ENCODE measurements at regions not wholly inside any gene's neighbourhood (a gene's known extent, or its start where the extent isn't known, plus 50 kb on each side); places are given as distances from the start of the nearest gene placed in this dataset.

- Mint-ChIP-seq H3K4me1 (ENCODE audit: low read depth) (no peaks in the 10 kb centered on the region), H3K27ac (no peak overlapping the region), H3K9me3 (no peaks in the 10 kb centered on the region), H3K36me3 (ENCODE audit: low read depth) (no peaks in the 10 kb centered on the region), H3K4me3 (no peak overlapping the region), H3K27me3 (no peaks in the 10 kb centered on the region)
- no peak for DNase-seq
Observed at GRCh38 chr10:128482052-128482451, 355.8 kb upstream of the MKI67 start.

- Mint-ChIP-seq H3K4me3 (no peak overlapping the region), H3K36me3 (ENCODE audit: low read depth) (no peaks in the 10 kb centered on the region), H3K27me3 (no peaks in the 10 kb centered on the region), H3K27ac (no peak overlapping the region), H3K9me3 (no peaks in the 10 kb centered on the region), H3K4me1 (ENCODE audit: low read depth) (no peaks in the 10 kb centered on the region)
- DNase-seq: no peak
Observed at GRCh38 chr10:128483216-128483615, 357.0 kb upstream of the MKI67 start.

- Mint-ChIP-seq H3K9me3 (no peaks in the 10 kb centered on the region), H3K36me3 (ENCODE audit: low read depth) (no peaks in the 10 kb centered on the region), H3K27me3 (no peaks in the 10 kb centered on the region), H3K4me3 (no peak overlapping the region), H3K27ac (no peak overlapping the region), H3K4me1 (ENCODE audit: low read depth) (no peaks in the 10 kb centered on the region)
- DNase-seq: no peak
Observed at GRCh38 chr10:128484041-128484440, 357.8 kb upstream of the MKI67 start.

GRCh38 chr10:128485701-128486235, 359.5 kb upstream of the MKI67 start:
- no peak for DNase-seq
- H3K9me3 Mint-ChIP-seq: no peaks in the 10 kb centered on the region
- H3K4me1 Mint-ChIP-seq (ENCODE audit: low read depth): no peaks in the 10 kb centered on the region
- no peak overlapping the region for H3K27ac Mint-ChIP-seq
- no peaks in the 10 kb centered on the region for H3K27me3 Mint-ChIP-seq
- no peaks in the 10 kb centered on the region for H3K36me3 Mint-ChIP-seq (ENCODE audit: low read depth)
- no peak overlapping the region for H3K4me3 Mint-ChIP-seq

DNA sequence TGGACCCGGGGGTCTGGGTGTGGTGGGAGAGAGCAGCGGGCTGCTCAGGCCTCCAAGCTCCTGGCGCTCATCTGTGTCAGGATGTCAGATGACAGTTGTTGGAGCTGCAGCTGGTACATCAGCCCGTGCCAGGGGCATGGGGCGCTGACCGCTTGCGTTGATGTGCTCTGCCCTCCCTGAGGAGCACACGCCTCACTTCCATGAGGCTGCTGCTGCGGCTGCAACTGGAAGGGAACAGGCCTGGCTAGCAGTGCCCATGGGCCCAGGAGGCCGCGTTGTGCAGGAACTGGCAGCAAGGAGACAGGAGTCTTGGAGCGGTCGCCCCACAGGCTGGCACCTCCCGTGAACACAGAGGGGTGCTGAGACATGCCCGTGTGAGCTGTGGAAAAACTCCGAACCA, 361.3 kb upstream of the MKI67 start:
- Mint-ChIP-seq H3K36me3 (ENCODE audit: low read depth) (no peaks in the 10 kb centered on the region), H3K9me3 (no peaks in the 10 kb centered on the region), H3K27me3 (no peaks in the 10 kb centered on the region), H3K4me3 (no peak overlapping the region), H3K27ac (no peak overlapping the region), H3K4me1 (ENCODE audit: low read depth) (no peaks in the 10 kb centered on the region)
- DNase-seq: no peak

GRCh38 chr10:128489324-128490247, 363.4 kb upstream of the MKI67 start:
- H3K36me3 Mint-ChIP-seq (ENCODE audit: low read depth): no peaks in the 10 kb centered on the region
- no peak overlapping the region for H3K27ac Mint-ChIP-seq
- H3K9me3 Mint-ChIP-seq: no peaks in the 10 kb centered on the region
- H3K4me1 Mint-ChIP-seq (ENCODE audit: low read depth): no peaks in the 10 kb centered on the region
- no peaks in the 10 kb centered on the region for H3K27me3 Mint-ChIP-seq
- DNase-seq: no peak
- no peak overlapping the region for H3K4me3 Mint-ChIP-seq

- H3K27ac Mint-ChIP-seq: no peak overlapping the region
Observed at GRCh38 chr10:128491686-128492085, 365.5 kb upstream of the MKI67 start.

DNA sequence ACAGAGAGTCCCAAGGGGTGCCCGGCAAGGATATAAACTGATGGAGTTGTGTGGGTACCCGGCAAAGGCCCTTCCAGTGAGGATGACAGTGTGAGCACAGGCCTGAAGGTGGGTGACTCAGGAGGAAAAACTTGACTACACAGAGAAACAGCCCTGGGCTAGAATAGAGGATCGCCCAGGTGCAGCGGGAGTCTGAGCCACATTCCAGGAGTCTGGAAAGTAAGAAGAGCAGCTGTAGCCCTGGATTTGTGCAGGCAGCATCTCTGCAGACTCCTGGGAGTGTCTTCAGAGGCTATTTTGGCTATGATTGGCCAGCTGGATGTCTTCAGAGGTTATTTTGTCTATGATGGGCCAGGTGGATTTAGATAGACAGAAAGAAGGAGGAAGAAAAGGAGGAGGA, 367.6 kb upstream of the MKI67 start:
- no peak overlapping the region for H3K27ac Mint-ChIP-seq
- H3K27me3 Mint-ChIP-seq: no peaks in the 10 kb centered on the region
- no peaks in the 10 kb centered on the region for H3K4me1 Mint-ChIP-seq (ENCODE audit: low read depth)
- H3K36me3 Mint-ChIP-seq (ENCODE audit: low read depth): no peaks in the 10 kb centered on the region
- no peak for DNase-seq
- H3K9me3 Mint-ChIP-seq: no peaks in the 10 kb centered on the region
- H3K4me3 Mint-ChIP-seq: no peak overlapping the region

More at GRCh38 chr10:128491686-128492085, 365.5 kb upstream of the MKI67 start:
- Mint-ChIP-seq H3K9me3 (no peaks in the 10 kb centered on the region), H3K36me3 (ENCODE audit: low read depth) (no peaks in the 10 kb centered on the region), H3K4me1 (ENCODE audit: low read depth) (no peaks in the 10 kb centered on the region), H3K4me3 (no peak overlapping the region), H3K27me3 (no peaks in the 10 kb centered on the region)
- no peak for DNase-seq

DNA sequence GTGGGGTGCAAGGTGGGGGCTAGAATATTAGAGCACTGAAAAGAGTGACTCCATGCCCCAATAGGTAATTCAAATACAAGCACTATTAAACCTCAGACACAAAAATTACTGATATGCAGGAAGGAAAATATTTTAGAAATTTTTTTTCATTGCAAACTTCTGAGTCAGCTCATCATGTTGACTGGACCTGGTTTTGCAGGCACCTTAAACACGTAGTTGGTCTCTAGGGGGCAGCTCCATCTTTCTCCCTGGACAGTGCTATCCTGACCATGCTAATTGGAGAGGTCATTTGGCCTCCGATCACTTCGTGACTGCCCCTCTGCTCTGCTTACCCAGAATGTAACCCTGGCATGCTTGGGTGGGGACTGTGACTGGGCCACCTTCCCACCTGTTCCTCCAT, 368.4 kb upstream of the MKI67 start:
- DNase-seq: no peak
- Mint-ChIP-seq H3K36me3 (ENCODE audit: low read depth) (no peaks in the 10 kb centered on the region), H3K4me1 (ENCODE audit: low read depth) (no peaks in the 10 kb centered on the region), H3K27me3 (no peaks in the 10 kb centered on the region), H3K27ac (no peak overlapping the region), H3K9me3 (no peaks in the 10 kb centered on the region), H3K4me3 (no peak overlapping the region)

DNA sequence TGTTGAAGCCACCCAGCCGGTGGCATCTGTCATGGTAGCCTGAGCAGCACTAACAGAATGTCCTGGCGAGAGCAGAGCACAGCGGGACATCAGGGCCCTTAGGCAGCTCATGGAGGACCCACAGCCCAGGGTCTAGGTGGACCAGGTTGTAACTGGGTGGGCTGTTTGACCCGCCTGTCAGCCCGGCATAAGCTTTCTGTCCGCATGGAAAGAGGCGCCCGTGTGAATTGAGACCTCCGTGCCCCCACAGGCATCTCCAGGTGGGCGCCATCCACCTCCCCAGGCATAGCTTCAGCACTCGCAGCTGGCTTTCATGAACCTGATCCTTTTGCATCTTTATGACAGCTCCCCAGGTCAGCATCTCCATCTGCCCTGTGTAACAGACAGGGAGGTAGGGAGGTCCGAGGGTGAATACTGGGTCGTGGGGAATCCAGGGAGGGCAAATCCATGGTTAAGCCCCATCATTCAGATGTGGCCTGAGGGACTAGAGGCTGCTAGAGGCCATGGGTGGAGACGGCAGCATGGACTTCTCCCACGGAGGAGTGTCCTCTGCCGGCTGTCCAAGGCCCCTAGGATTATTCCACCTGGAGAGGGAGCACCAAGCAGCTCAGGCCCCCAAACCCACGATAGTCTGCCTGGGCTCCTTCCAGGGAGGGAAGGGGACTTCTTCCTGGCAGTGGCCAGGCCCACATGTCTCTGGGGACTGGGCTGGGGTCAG, 371.6 kb upstream of the MKI67 start:
- Mint-ChIP-seq H3K36me3 (ENCODE audit: low read depth) (no peaks in the 10 kb centered on the region), H3K27ac (no peak overlapping the region), H3K4me1 (ENCODE audit: low read depth) (no peaks in the 10 kb centered on the region), H3K9me3 (no peaks in the 10 kb centered on the region), H3K27me3 (peaks cover 1% of the 10 kb centered on the region), H3K4me3 (no peak overlapping the region)
- DNase-seq: no peak

DNA sequence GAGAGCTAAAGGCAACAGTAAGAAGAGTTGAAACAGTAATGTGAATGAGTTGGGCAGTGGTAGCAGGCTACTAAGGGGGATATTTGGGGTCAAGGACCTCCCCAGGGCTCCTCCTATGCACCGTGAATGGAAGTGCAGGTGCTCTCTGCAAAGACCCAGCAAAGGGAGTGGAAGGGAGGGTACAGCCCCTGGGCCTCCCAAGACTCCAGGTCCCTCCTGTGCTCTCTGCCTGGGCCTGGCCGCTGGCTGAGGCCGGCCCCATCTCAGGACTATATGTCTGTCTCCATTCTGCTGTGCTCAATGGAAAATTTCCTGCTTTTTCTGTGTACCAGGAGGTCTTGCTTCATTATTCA, 372.1 kb upstream of the MKI67 start:
- no peak overlapping the region for H3K27ac Mint-ChIP-seq

DNA sequence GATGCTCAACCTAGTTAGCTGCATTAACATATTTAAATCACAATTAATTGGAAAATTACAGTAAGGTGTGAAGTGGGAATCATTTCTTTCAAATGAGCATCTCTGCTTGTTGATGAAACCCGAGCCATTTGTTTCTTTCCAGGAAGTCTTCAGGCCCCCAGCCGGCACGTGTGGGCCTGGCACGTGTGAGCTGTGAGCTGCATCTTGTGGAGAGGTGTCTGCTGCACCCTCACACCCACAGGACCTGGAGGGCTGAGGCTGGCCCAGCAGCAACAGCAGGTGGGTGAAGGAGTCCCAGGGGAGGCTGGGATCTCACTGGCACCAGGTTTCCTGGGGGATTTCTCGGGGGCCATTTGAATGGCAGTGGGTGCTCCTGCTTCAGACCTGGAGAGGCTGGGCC, 372.5 kb upstream of the MKI67 start:
- Mint-ChIP-seq H3K4me1 (ENCODE audit: low read depth) (no peaks in the 10 kb centered on the region), H3K27ac (no peak overlapping the region), H3K4me3 (no peak overlapping the region), H3K9me3 (no peaks in the 10 kb centered on the region), H3K27me3 (peaks cover 2% of the 10 kb centered on the region), H3K36me3 (ENCODE audit: low read depth) (no peaks in the 10 kb centered on the region)
- DNase-seq: no peak

More for the DNA sequence above, 372.1 kb upstream of the MKI67 start:
- DNase-seq: no peak
- H3K36me3 Mint-ChIP-seq (ENCODE audit: low read depth): no peaks in the 10 kb centered on the region
- no peak overlapping the region for H3K4me3 Mint-ChIP-seq
- no peaks in the 10 kb centered on the region for H3K4me1 Mint-ChIP-seq (ENCODE audit: low read depth)
- H3K9me3 Mint-ChIP-seq: no peaks in the 10 kb centered on the region
- peaks cover 2% of the 10 kb centered on the region for H3K27me3 Mint-ChIP-seq

DNA sequence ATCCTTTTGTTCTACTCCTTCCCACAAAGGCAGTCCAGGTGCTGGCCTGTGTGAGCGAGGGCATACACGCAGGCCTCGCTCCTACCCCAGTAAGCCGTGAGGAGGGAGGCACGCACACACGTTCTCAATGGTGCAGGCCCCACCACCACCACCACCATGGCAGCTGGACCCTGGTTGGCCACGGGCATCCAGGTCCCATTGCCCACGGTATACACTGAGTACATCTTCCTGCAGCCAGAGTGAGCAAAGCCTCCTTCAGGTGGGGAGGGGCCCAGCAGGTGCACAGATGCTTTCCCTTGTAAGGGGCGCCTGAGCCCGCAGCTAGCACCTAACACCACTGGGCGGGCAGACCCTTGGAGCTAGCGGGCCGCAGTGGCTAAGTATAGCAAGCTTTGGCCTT, 373.3 kb upstream of the MKI67 start:
- DNase-seq: no peak
- Mint-ChIP-seq H3K27ac (no peak overlapping the region), H3K9me3 (no peaks in the 10 kb centered on the region), H3K4me3 (no peak overlapping the region), H3K4me1 (ENCODE audit: low read depth) (no peaks in the 10 kb centered on the region), H3K27me3 (peaks cover 2% of the 10 kb centered on the region), H3K36me3 (ENCODE audit: low read depth) (no peaks in the 10 kb centered on the region)

GRCh38 chr10:128499956-128500355, 373.7 kb upstream of the MKI67 start:
- Mint-ChIP-seq H3K4me1 (ENCODE audit: low read depth) (no peaks in the 10 kb centered on the region), H3K4me3 (no peak overlapping the region), H3K27ac (no peak overlapping the region), H3K9me3 (no peaks in the 10 kb centered on the region), H3K27me3 (peaks cover 2% of the 10 kb centered on the region), H3K36me3 (ENCODE audit: low read depth) (no peaks in the 10 kb centered on the region)
- DNase-seq: no peak

GRCh38 chr10:128500642-128501041, 374.4 kb upstream of the MKI67 start:
- DNase-seq: no peak
- no peaks in the 10 kb centered on the region for H3K9me3 Mint-ChIP-seq
- no peak overlapping the region for H3K27ac Mint-ChIP-seq
- H3K4me3 Mint-ChIP-seq: no peak overlapping the region
- H3K27me3 Mint-ChIP-seq: peaks cover 2% of the 10 kb centered on the region
- H3K36me3 Mint-ChIP-seq (ENCODE audit: low read depth): no peaks in the 10 kb centered on the region
- no peaks in the 10 kb centered on the region for H3K4me1 Mint-ChIP-seq (ENCODE audit: low read depth)

Measured in activated T-cell treated with anti-CD3 and anti-CD28 coated beads, Interleukin-2, amount 50 U/mL, for 24 hours (primary cell).